BE2C (cell line): ENCODE measurements at regions not wholly inside any gene's neighbourhood (a gene's known extent, or its start where the extent isn't known, plus 50 kb on each side); places are given as distances from the start of the nearest gene placed in this dataset.

Experiments
- DNase-seq: peaks from one replicate; pipeline ENCODE4 v3.0.0-alpha.2; 2020
- H3K27me3 ChIP-seq: fragments of 250-450 bp; sonication (Bioruptor Pico); 2 replicates; pipeline ENCODE4 v1.5.1; 2020; ENCODE audit warnings: mild to moderate bottlenecking
- H3K36me3 ChIP-seq: fragments of 250-450 bp; sonication (Bioruptor Pico); 2 replicates; pipeline ENCODE4 v1.5.1; 2020; ENCODE audit warnings: mild to moderate bottlenecking
- H3K4me1 ChIP-seq: fragments of 250-450 bp; sonication (Bioruptor Pico); 2 replicates; pipeline ENCODE4 v1.5.1; 2020
- H3K4me3 ChIP-seq: 2 replicates; pipeline ENCODE4 v1.5.1; 2011; ENCODE audit warnings: low read depth, low read length
- H3K9me3 ChIP-seq: fragments of 250-450 bp; sonication (Bioruptor Pico); 2 replicates; pipeline ENCODE4 v1.5.1; 2020
- CTCF ChIP-seq: IDR thresholded peaks from 2 replicates; pipeline ENCODE4 v1.5.1; 2012; ENCODE audit warnings: mild to moderate bottlenecking, low read depth, low read length

GRCh38 chr1:209080170-209080781 lies 503.2 kb upstream of the CAMK1G start:
- Histone ChIP-seq H3K4me1 (peaks cover 4% of the 10 kb centered on the region), H3K27me3 (no peaks in the 10 kb centered on the region), H3K9me3 (no peaks in the 10 kb centered on the region), H3K36me3 (no peaks in the 10 kb centered on the region), H3K4me3 (no peak overlapping the region)
- no peak for TF ChIP-seq CTCF
- DNase-seq: no peak

- no peaks in the 10 kb centered on the region for H3K27me3 ChIP-seq
- no peak for DNase-seq
- H3K4me1 ChIP-seq: no peaks in the 10 kb centered on the region; the same call in 1 of the 2 replicates
- no peaks in the 10 kb centered on the region for H3K9me3 ChIP-seq
- H3K4me3 ChIP-seq: no peak overlapping the region
- no peak for TF ChIP-seq CTCF
- no peaks in the 10 kb centered on the region for H3K36me3 ChIP-seq
These were observed 496.9 kb upstream of the CAMK1G start for GRCh38 chr1:209086486-209087192.

DNA sequence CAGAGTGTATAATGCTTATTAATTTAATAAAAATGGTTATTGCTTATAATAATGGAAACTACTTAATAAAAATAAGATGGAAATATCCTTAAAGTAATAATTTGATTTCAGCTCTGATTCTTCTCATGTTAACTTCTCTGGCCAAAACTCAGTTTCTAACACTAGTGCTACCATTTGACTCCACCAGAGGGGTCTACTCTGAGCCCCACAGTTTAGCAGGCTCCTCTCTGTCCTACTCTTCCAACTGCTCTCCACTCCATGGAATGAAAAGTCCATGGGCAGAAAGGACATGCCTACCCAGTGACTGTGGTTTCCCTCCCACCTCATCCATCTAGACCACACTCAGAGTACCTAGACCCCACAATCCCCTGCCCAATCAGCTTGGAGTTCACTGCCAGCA lies 489.1 kb upstream of the CAMK1G start:
- peak; percentile 47 for TF ChIP-seq CTCF

DNA sequence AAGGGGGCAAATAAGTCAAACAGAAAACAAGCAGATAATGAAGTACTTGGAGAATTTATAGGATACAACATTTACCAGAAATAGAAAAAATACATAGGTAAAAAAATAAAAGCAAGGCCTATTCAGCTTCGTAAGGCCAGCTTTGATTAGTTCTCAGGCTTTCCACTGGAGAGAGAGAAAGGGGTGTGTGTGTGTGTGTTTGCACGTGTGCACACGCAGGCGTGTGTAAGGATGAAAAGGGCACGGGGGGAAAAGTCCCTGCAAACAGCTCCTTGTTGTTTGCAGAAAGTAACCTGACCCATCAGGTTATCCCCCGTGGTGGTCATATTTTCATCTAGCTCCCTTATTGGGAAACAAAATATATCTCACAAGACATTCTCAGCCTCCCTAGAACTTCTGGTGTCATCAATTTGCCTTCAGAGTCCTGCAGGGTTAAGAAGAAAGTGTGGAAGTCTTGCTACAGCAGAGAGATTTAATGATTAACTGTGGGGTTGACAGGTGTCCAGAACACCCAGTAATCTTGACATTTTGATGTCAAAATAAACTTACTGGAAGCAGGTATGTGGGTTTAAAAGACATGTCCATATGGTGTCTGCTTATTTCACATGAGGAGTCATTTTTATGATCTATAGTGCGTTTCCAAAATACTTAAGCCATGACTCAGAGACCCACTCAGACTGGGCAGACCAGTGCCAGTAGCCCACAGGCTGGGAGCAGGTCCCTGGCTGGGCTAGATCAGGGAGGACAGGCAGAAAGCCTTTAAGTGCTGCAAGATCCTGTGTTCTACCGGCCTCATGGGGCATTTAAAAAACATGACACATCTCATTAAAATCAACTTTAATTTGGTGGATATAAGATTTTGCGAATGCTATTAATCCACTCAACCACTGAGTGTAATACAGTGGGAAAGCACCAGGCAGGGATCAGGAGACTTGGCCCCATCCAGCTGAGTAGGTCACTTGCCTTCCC lies 487.6 kb upstream of the CAMK1G start:
- no peak for DNase-seq
- H3K27me3 ChIP-seq: no peaks in the 10 kb centered on the region
- no peak for TF ChIP-seq CTCF
- H3K36me3 ChIP-seq: no peaks in the 10 kb centered on the region
- H3K4me3 ChIP-seq: no peak overlapping the region
- peaks cover 9% of the 10 kb centered on the region for H3K4me1 ChIP-seq
- H3K9me3 ChIP-seq: no peaks in the 10 kb centered on the region

More for the DNA sequence above, 489.1 kb upstream of the CAMK1G start:
- Histone ChIP-seq H3K9me3 (no peaks in the 10 kb centered on the region), H3K27me3 (no peaks in the 10 kb centered on the region), H3K36me3 (no peaks in the 10 kb centered on the region), H3K4me1 (peaks cover 9% of the 10 kb centered on the region), H3K4me3 (no peak overlapping the region)
- no peak for DNase-seq

DNA sequence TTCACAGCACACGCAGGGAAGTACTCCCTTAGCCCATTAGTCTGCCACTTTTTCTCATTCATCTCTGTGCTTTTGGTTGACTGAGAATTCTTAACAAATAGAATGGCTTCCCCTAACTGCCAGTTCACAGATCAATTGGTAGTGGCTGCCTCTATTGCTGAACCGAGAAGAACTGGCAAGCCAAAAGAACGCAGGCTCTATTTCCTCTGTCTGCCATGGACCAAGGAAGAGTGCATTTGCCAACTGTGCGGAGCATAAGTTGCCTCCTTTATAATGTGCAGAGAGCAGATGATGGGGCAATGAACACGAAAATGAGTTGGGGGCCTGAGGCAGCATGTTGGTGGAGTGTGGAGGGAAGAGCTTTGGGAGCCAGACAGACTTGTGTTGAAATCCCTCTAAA lies 483.1 kb upstream of the CAMK1G start:
- Histone ChIP-seq H3K4me3 (no peak overlapping the region), H3K4me1 (peaks cover 16% of the 10 kb centered on the region), H3K27me3 (no peaks in the 10 kb centered on the region), H3K9me3 (no peaks in the 10 kb centered on the region), H3K36me3 (no peaks in the 10 kb centered on the region)
- no peak for DNase-seq
- no peak for TF ChIP-seq CTCF
